GM19452 (cell line): ENCODE measurements at regions not wholly inside any gene's neighbourhood (a gene's known extent, or its start where the extent isn't known, plus 50 kb on each side); places are given as distances from the start of the nearest gene placed in this dataset.

ENCODE experiments used
- ATAC-seq: cut with Tn5 transposase; IDR thresholded peaks from one replicate; pipeline ENCODE4 v1.9.1; 2021; ENCODE audit not compliant: unreplicated experiment

- ATAC-seq = no peak
Measured at GRCh38 chr12:67426067-67426466, 156.9 kb downstream of the CAND1 start.

GRCh38 chr12:67427336-67427735 lies 158.2 kb downstream of the CAND1 start:
- ATAC-seq = no peak

GRCh38 chr12:67428431-67428830 lies 159.3 kb downstream of the CAND1 start:
- ATAC-seq = no peak

- no peak for ATAC-seq
Measured at GRCh38 chr12:67430708-67431335, 161.7 kb downstream of the CAND1 start.

- no peak for ATAC-seq
Measured at GRCh38 chr12:67431411-67432020, 162.4 kb downstream of the CAND1 start.

- ATAC-seq = peak; percentile 75
Measured at GRCh38 chr12:67433385-67434175, 164.4 kb downstream of the CAND1 start.

- no peak for ATAC-seq
Measured at GRCh38 chr12:67434671-67435370, 165.7 kb downstream of the CAND1 start.

GRCh38 chr12:67436230-67436629 lies 167.1 kb downstream of the CAND1 start:
- no peak for ATAC-seq

GRCh38 chr12:67437011-67437410 lies 167.9 kb downstream of the CAND1 start:
- ATAC-seq = no peak

- ATAC-seq = no peak
Measured at GRCh38 chr12:67439611-67440010, 170.5 kb downstream of the CAND1 start.

GRCh38 chr12:67441736-67442346 lies 172.7 kb downstream of the CAND1 start:
- ATAC-seq = peak; percentile 92

- no peak for ATAC-seq
Measured at GRCh38 chr12:67442347-67442841, 173.2 kb downstream of the CAND1 start.

- no peak for ATAC-seq
Measured at GRCh38 chr12:67442896-67443295, 173.7 kb downstream of the CAND1 start.

- ATAC-seq = no peak
Measured at GRCh38 chr12:67444542-67444941, 175.4 kb downstream of the CAND1 start.

GRCh38 chr12:67446716-67447115 lies 177.6 kb downstream of the CAND1 start:
- ATAC-seq = no peak

GRCh38 chr12:67447180-67447579 lies 178.0 kb downstream of the CAND1 start:
- no peak for ATAC-seq

- peak; percentile 79 for ATAC-seq
Measured at GRCh38 chr12:67449591-67450052, 180.5 kb downstream of the CAND1 start.

- no peak for ATAC-seq
Measured at GRCh38 chr12:67450441-67450840, 181.3 kb downstream of the CAND1 start.

- ATAC-seq = no peak
Measured at GRCh38 chr12:67451206-67451605, 182.0 kb downstream of the CAND1 start.

GRCh38 chr12:67452119-67452805 lies 183.1 kb downstream of the CAND1 start:
- ATAC-seq = peak; percentile 60
